ENCODE measurements at regions not wholly inside any gene's neighbourhood (a gene's known extent, or its start where the extent isn't known, plus 50 kb on each side); places are given as distances from the start of the nearest gene placed in this dataset.

- no peak for TF ChIP-seq POLR2AphosphoS5 (IDR thresholded peaks at IDR 0.05; ENCODE audit: insufficient read depth in 1 of 2, low read depth in 1 of 2)
- no peaks in the 10 kb centered on the region for H3K36me3 ChIP-seq
- H3K27me3 ChIP-seq: no peaks in the 10 kb centered on the region
- no peak overlapping the region for H3K27ac ChIP-seq
- peaks cover 16% of the 10 kb centered on the region for H3K4me1 ChIP-seq
- no peak for DNase-seq (ENCODE audit: extremely low spot score in 2 of 2)
- intact Hi-C loops (cut with DNase I): no loop called here
- H3K9me3 ChIP-seq: no peaks in the 10 kb centered on the region
- H3K4me3 ChIP-seq: no peak overlapping the region
These were observed 151.7 kb upstream of the POU3F3 start for GRCh38 chr2:104702031-104702850.

- H3K27ac ChIP-seq: no peak overlapping the region
- H3K4me3 ChIP-seq: no peak overlapping the region
- peaks cover 16% of the 10 kb centered on the region for H3K4me1 ChIP-seq
- intact Hi-C loops (cut with DNase I): no loop called here
- H3K27me3 ChIP-seq: no peaks in the 10 kb centered on the region
- TF ChIP-seq POLR2A (IDR thresholded peaks at IDR 0.05) (no peak), POLR2AphosphoS5 (IDR thresholded peaks at IDR 0.05; ENCODE audit: insufficient read depth in 1 of 2, low read depth in 1 of 2) (no peak), CTCF (IDR thresholded peaks at IDR 0.05) (no peak)
- H3K9me3 ChIP-seq: no peaks in the 10 kb centered on the region
- H3K36me3 ChIP-seq: no peaks in the 10 kb centered on the region
- no peak for DNase-seq (ENCODE audit: extremely low spot score in 2 of 2)
These were observed 150.2 kb upstream of the POU3F3 start for GRCh38 chr2:104703669-104704068.

GRCh38 chr2:104704496-104705245, 149.2 kb upstream of the POU3F3 start:
- no peak for DNase-seq (ENCODE audit: extremely low spot score in 2 of 2)
- Histone ChIP-seq H3K27me3 (no peaks in the 10 kb centered on the region), H3K4me3 (no peak overlapping the region), H3K9me3 (no peaks in the 10 kb centered on the region), H3K36me3 (no peaks in the 10 kb centered on the region), H3K27ac (no peak overlapping the region), H3K4me1 (peaks cover 16% of the 10 kb centered on the region)
- intact Hi-C loops (cut with DNase I): no loop called here
- TF ChIP-seq POLR2A (IDR thresholded peaks at IDR 0.05) (no peak), CTCF (IDR thresholded peaks at IDR 0.05) (no peak), POLR2AphosphoS5 (IDR thresholded peaks at IDR 0.05; ENCODE audit: insufficient read depth in 1 of 2, low read depth in 1 of 2) (no peak)

- H3K36me3 ChIP-seq: no peaks in the 10 kb centered on the region
- no peaks in the 10 kb centered on the region for H3K27me3 ChIP-seq
- no peak overlapping the region for H3K4me3 ChIP-seq
- intact Hi-C loops (cut with DNase I): no loop called here
- no peak overlapping the region for H3K27ac ChIP-seq
- no peak for TF ChIP-seq POLR2AphosphoS5 (IDR thresholded peaks at IDR 0.05; ENCODE audit: insufficient read depth in 1 of 2, low read depth in 1 of 2)
- TF ChIP-seq CTCF (IDR thresholded peaks at IDR 0.05): no peak
- TF ChIP-seq POLR2A (IDR thresholded peaks at IDR 0.05): no peak
- no peak for DNase-seq (ENCODE audit: extremely low spot score in 2 of 2)
- peaks cover 14% of the 10 kb centered on the region for H3K4me1 ChIP-seq
- H3K9me3 ChIP-seq: no peaks in the 10 kb centered on the region
These were observed 146.9 kb upstream of the POU3F3 start for GRCh38 chr2:104707056-104707455.

- Histone ChIP-seq H3K27ac (no peak overlapping the region), H3K27me3 (no peaks in the 10 kb centered on the region), H3K4me1 (no peaks in the 10 kb centered on the region), H3K36me3 (no peaks in the 10 kb centered on the region), H3K4me3 (no peak overlapping the region), H3K9me3 (no peaks in the 10 kb centered on the region)
- TF ChIP-seq POLR2AphosphoS5 (IDR thresholded peaks at IDR 0.05; ENCODE audit: insufficient read depth in 1 of 2, low read depth in 1 of 2) (no peak), POLR2A (IDR thresholded peaks at IDR 0.05) (no peak), CTCF (IDR thresholded peaks at IDR 0.05) (no peak)
- no peak for DNase-seq (ENCODE audit: extremely low spot score in 2 of 2)
- intact Hi-C loops (cut with DNase I): no loop called here
These were observed 144.9 kb upstream of the POU3F3 start for GRCh38 chr2:104708967-104709366.
